ENCODE measurements at regions not wholly inside any gene's neighbourhood (a gene's known extent, or its start where the extent isn't known, plus 50 kb on each side); places are given as distances from the start of the nearest gene placed in this dataset.

- no peak for DNase-seq
- TF ChIP-seq CTCF (IDR thresholded peaks at IDR 0.05) (no peak), POLR2A (IDR thresholded peaks at IDR 0.05) (no peak)
- H3K36me3 ChIP-seq = no peaks in the 10 kb centered on the region
Measured at GRCh38 chr5:14040542-14040941, 96.1 kb upstream of the DNAH5 start.

GRCh38 chr5:14039576-14039975 lies 95.1 kb upstream of the DNAH5 start:
- no peaks in the 10 kb centered on the region for H3K36me3 ChIP-seq
- H3K4me1 ChIP-seq = peaks cover 0 to 6% (median 0%) of the 10 kb centered on the region in 4 donors
- no peak overlapping the region for H3K4me3 ChIP-seq
- no peaks in the 10 kb centered on the region for H3K27me3 ChIP-seq
- no peaks in the 10 kb centered on the region for H3K9me3 ChIP-seq
- no peak overlapping the region for H3K27ac ChIP-seq
- no peak for TF ChIP-seq POLR2A (IDR thresholded peaks at IDR 0.05)
- no peak for TF ChIP-seq CTCF (IDR thresholded peaks at IDR 0.05)
- no peak for DNase-seq

More at GRCh38 chr5:14040542-14040941, 96.1 kb upstream of the DNAH5 start:
- Histone ChIP-seq H3K4me1 (peaks cover 0 to 6% (median 0%) of the 10 kb centered on the region in 4 donors), H3K27me3 (no peaks in the 10 kb centered on the region), H3K27ac (no peak overlapping the region), H3K9me3 (no peaks in the 10 kb centered on the region), H3K4me3 (no peak overlapping the region)

GRCh38 chr5:14039063-14039462 lies 94.6 kb upstream of the DNAH5 start:
- TF ChIP-seq CTCF (IDR thresholded peaks at IDR 0.05) = no peak
- TF ChIP-seq POLR2A (IDR thresholded peaks at IDR 0.05) = no peak
- Histone ChIP-seq H3K9me3 (no peaks in the 10 kb centered on the region), H3K4me1 (peaks cover 0 to 6% (median 0%) of the 10 kb centered on the region in 4 donors), H3K4me3 (no peak overlapping the region), H3K27ac (no peak overlapping the region), H3K27me3 (no peaks in the 10 kb centered on the region), H3K36me3 (no peaks in the 10 kb centered on the region)
- DNase-seq = no peak

- peaks cover 0 to 6% (median 0%) of the 10 kb centered on the region in 4 donors for H3K4me1 ChIP-seq
- no peak overlapping the region for H3K4me3 ChIP-seq
- no peaks in the 10 kb centered on the region for H3K9me3 ChIP-seq
- DNase-seq = no peak
- H3K27me3 ChIP-seq = no peaks in the 10 kb centered on the region
- TF ChIP-seq CTCF (IDR thresholded peaks at IDR 0.05) (no peak), POLR2A (IDR thresholded peaks at IDR 0.05) (no peak)
- no peak overlapping the region for H3K27ac ChIP-seq
- H3K36me3 ChIP-seq = no peaks in the 10 kb centered on the region
Measured at GRCh38 chr5:14038341-14038959, 94.0 kb upstream of the DNAH5 start.

DNA sequence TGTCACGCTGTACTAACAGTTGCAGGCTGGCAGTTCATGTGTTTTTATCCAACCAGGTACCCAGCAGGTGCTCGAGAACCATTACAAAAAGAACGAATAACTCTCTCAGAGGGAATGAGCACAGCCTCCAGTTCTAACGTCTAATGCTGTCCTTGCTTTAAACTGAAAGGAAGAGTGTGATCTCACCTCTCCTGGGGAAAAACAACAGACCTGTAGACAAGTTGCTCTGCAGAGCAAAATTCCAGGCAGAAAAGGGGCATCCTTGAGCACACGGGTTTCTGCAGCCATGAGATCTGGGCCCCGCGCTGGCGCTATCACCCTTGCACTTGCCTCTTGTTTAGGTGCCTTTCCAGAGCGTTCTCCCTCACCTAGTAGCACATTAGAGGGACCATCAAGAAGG lies 92.5 kb upstream of the DNAH5 start:
- H3K9me3 ChIP-seq = no peaks in the 10 kb centered on the region
- H3K27me3 ChIP-seq = no peaks in the 10 kb centered on the region
- H3K4me1 ChIP-seq = peaks cover 0 to 6% (median 0%) of the 10 kb centered on the region in 4 donors
- DNase-seq = no peak
- TF ChIP-seq CTCF (IDR thresholded peaks at IDR 0.05) (no peak), POLR2A (IDR thresholded peaks at IDR 0.05) (no peak)
- no peak overlapping the region for H3K4me3 ChIP-seq
- H3K27ac ChIP-seq = no peak overlapping the region
- no peaks in the 10 kb centered on the region for H3K36me3 ChIP-seq

Data from Peyer's patch (tissue), 4 donors.